SU-DHL-6 (cell line): ENCODE measurements at regions not wholly inside any gene's neighbourhood (a gene's known extent, or its start where the extent isn't known, plus 50 kb on each side); places are given as distances from the start of the nearest gene placed in this dataset.
"Not testable (repeated sequence)": the region's sequence is repeated elsewhere in the genome, so short reads cannot be mapped to it uniquely, and the experiment has no call there.

Experiments
- EZH2phosphoT487 ChIP-seq: fragments of 200-600 bp; sonication (generic), shearing (Covaris generic); conservative IDR thresholded peaks from 2 replicates; pipeline ENCODE4 v1.6.1; 2018; ENCODE audit warnings: mild to moderate bottlenecking, antibody characterized with exemption, low read length, moderate library complexity, mixed read lengths
- TF ChIP-seq, protein P1 (sequence below): fragments of 200-600 bp; sonication (generic); IDR thresholded peaks from one replicate; pipeline ENCODE4 v1.5.1; 2017; ENCODE audit warnings: antibody characterized with exemption, mild to moderate bottlenecking, low read length, moderate library complexity; ENCODE audit not compliant: insufficient read depth, poor library complexity, severe bottlenecking

- TF ChIP-seq, protein P1, sequence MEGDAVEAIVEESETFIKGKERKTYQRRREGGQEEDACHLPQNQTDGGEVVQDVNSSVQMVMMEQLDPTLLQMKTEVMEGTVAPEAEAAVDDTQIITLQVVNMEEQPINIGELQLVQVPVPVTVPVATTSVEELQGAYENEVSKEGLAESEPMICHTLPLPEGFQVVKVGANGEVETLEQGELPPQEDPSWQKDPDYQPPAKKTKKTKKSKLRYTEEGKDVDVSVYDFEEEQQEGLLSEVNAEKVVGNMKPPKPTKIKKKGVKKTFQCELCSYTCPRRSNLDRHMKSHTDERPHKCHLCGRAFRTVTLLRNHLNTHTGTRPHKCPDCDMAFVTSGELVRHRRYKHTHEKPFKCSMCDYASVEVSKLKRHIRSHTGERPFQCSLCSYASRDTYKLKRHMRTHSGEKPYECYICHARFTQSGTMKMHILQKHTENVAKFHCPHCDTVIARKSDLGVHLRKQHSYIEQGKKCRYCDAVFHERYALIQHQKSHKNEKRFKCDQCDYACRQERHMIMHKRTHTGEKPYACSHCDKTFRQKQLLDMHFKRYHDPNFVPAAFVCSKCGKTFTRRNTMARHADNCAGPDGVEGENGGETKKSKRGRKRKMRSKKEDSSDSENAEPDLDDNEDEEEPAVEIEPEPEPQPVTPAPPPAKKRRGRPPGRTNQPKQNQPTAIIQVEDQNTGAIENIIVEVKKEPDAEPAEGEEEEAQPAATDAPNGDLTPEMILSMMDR, result not testable (repeated sequence)
- TF ChIP-seq EZH2phosphoT487, result not testable (repeated sequence)
Measured at GRCh38 chr4:94155404-94155803, 52.3 kb upstream of the SMARCAD1 start.
